Prostate gland (tissue), 2 donors: ENCODE measurements at regions not wholly inside any gene's neighbourhood (a gene's known extent, or its start where the extent isn't known, plus 50 kb on each side); places are given as distances from the start of the nearest gene placed in this dataset.

Experiments
- DNase-seq: peaks from one replicate; pipeline ENCODE4 v3.0.0-alpha.2; 2019; ENCODE audit warnings: low spot score
- H3K27ac ChIP-seq, 2 donors: fragments of 200-600 bp; sonication (generic); 2 replicates each; pipeline ENCODE4 v1.5.1; 2017 to 2019
- H3K27me3 ChIP-seq: fragments of 200-600 bp; sonication (generic); replicated peaks from 2 replicates; pipeline ENCODE4 v1.5.1; 2019; ENCODE audit not compliant: insufficient read depth
- H3K36me3 ChIP-seq, 2 donors: fragments of 200-600 bp; sonication (generic); 1 replicate in 1 of 2; 2 replicates in 1 of 2; pipeline versions ENCODE4 v1.5.1 to v1.8.1; 2017 to 2019
- H3K4me1 ChIP-seq: fragments of 200-600 bp; sonication (generic); replicated peaks from 2 replicates; pipeline ENCODE4 v1.5.1; 2019
- H3K4me3 ChIP-seq, 2 donors: fragments of 200-600 bp; sonication (generic); 2 replicates each; pipeline ENCODE4 v1.5.1; 2017 to 2019
- H3K9me3 ChIP-seq: fragments of 200-600 bp; sonication (generic); 2 replicates; pipeline ENCODE4 v1.5.1; 2017
- POLR2A ChIP-seq: fragments of 450-650 bp; IDR thresholded peaks from one replicate; pipeline ENCODE4 v1.6.1; 2016; ENCODE audit warnings: antibody characterized with exemption, mild to moderate bottlenecking
- POLR2AphosphoS5 ChIP-seq: sonication (generic); formaldehyde crosslinking; IDR thresholded peaks from one replicate; pipeline ENCODE4 v1.6.1; 2017; ENCODE audit warnings: antibody characterized with exemption
- WGBS: methylation state at CpG from one replicate; pipeline ENCODE4 v1.1.5; 2018; 5-methylcytosine and 5-hydroxymethylcytosine counted together
- intact Hi-C: fragments of 100-400 bp; cut with DNase I; formaldehyde crosslinking; loops from one replicate; pipeline ENCODE4 v1.14.2; 2022
- TF ChIP-seq, protein P1 (sequence below), 4 experiments: fragments of 200-600 bp in 2 of 4; fragments of 450-650 bp in 2 of 4; sonication (generic) in 2 of 4; IDR thresholded peaks; 1 replicate in 3 of 4; 2 replicates in 1 of 4; pipeline ENCODE4 v1.5.1; 2016 to 2019; ENCODE audit warnings: antibody characterized with exemption in 4 of 4, mild to moderate bottlenecking in 2 of 4, moderate library complexity in 2 of 4

DNA sequence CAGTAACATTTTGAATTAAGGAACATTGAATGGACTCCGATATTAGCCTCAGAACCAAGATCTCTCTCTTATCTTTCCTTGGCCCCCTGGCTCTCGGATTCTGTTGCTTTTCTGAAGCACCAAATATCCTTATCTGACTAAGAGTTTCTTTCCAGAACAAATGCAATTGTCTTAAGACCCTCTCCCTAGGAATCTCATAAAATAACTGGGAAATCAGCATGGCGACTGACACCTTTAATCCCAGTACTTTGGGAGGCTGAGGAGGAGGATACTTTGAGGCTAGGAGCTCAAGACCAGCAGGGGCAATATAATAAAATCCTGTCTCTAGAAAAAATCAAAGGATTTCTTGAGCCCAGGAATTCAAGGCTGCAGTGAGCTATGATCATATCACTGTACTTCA is 984.5 kb downstream of the HACE1 start:
- H3K27me3 ChIP-seq: no peaks in the 10 kb centered on the region
- WGBS: 78% methylated on average over 3 of the region's 3 CpGs
- intact Hi-C loops: no loop called here
- no peak for DNase-seq
- no peaks in the 10 kb centered on the region for H3K9me3 ChIP-seq
- no peak overlapping the region for H3K27ac ChIP-seq
- no peak overlapping the region for H3K4me3 ChIP-seq
- H3K4me1 ChIP-seq: no peaks in the 10 kb centered on the region
- TF ChIP-seq, protein P1, sequence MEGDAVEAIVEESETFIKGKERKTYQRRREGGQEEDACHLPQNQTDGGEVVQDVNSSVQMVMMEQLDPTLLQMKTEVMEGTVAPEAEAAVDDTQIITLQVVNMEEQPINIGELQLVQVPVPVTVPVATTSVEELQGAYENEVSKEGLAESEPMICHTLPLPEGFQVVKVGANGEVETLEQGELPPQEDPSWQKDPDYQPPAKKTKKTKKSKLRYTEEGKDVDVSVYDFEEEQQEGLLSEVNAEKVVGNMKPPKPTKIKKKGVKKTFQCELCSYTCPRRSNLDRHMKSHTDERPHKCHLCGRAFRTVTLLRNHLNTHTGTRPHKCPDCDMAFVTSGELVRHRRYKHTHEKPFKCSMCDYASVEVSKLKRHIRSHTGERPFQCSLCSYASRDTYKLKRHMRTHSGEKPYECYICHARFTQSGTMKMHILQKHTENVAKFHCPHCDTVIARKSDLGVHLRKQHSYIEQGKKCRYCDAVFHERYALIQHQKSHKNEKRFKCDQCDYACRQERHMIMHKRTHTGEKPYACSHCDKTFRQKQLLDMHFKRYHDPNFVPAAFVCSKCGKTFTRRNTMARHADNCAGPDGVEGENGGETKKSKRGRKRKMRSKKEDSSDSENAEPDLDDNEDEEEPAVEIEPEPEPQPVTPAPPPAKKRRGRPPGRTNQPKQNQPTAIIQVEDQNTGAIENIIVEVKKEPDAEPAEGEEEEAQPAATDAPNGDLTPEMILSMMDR (IDR thresholded peaks at IDR 0.05): no peak
- TF ChIP-seq POLR2AphosphoS5: no peak
- TF ChIP-seq POLR2A: no peak
- no peaks in the 10 kb centered on the region for H3K36me3 ChIP-seq

DNA sequence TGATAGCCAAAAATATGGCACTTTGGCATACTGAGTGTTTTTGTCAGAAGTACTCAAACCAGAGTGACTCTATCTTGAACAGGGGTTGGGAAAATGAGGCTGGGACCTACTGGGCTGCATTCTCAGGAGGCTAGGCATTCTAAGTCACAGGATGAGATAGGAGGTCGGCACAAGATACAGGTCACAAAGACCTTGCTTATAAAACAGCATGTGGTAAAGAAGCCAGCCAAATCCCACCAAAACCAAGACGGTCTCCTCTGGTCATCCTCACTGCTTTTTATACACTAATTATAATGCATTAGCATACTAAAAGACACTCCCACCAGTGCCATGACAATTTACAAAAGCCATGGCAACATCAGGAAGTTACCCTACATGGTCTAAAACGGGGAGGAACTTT is 985.1 kb downstream of the HACE1 start:
- WGBS: 74% methylated on average over 3 of the region's 3 CpGs
- Histone ChIP-seq H3K4me1 (no peaks in the 10 kb centered on the region), H3K27me3 (no peaks in the 10 kb centered on the region), H3K27ac (no peak overlapping the region), H3K4me3 (no peak overlapping the region), H3K36me3 (no peaks in the 10 kb centered on the region), H3K9me3 (no peaks in the 10 kb centered on the region)
- TF ChIP-seq, protein P1 (IDR thresholded peaks at IDR 0.05): no peak
- TF ChIP-seq POLR2AphosphoS5 (no peak), POLR2A (no peak)
- intact Hi-C loops: no loop called here
- no peak for DNase-seq

DNA sequence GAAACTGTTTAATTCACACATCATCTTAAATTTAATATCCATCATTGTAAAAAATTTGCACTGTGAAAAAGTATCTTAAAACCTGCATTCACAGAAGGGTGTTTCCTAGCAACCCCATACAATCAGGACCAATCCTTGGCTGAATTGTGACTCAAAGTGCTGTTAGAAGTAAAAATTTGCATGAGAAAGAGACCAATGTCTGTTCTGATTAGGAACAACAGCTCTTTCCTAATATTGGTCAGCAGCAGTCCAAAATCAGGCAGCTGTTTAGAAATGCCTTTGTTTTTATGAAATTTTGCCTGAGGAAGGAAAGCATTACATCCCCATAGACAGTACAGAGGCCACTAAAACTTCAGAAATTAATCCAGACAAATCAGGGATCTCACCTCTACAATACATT is 987.0 kb downstream of the HACE1 start:
- H3K4me3 ChIP-seq: no peak overlapping the region
- H3K9me3 ChIP-seq: no peaks in the 10 kb centered on the region
- H3K27me3 ChIP-seq: no peaks in the 10 kb centered on the region
- H3K36me3 ChIP-seq: no peaks in the 10 kb centered on the region
- no peak for DNase-seq
- TF ChIP-seq, protein P1 (IDR thresholded peaks at IDR 0.05): no peak
- no peaks in the 10 kb centered on the region for H3K4me1 ChIP-seq
- intact Hi-C loops: no loop called here
- no peak overlapping the region for H3K27ac ChIP-seq

DNA sequence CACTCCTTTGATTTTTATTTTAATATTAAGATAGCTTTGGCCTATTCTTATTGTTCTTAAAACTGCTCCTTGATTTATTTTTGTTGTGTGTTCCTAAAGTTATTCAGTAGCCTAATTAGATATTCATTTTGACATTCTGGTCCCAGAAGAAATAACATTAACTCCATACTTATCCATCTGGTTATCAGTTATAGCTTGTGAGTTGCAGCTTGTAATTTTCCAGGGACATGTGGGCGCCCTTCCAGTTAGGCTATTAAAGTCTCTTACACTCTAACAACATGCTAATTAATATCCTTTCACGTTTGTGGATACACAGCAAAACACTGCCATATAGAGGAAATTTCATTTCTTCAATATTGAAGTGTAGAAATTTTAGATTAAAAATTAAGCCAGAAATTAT is 987.5 kb downstream of the HACE1 start:
- DNase-seq: no peak
- intact Hi-C loops: no loop called here
- 48% methylated on average over 2 of the region's 2 CpGs for WGBS

DNA sequence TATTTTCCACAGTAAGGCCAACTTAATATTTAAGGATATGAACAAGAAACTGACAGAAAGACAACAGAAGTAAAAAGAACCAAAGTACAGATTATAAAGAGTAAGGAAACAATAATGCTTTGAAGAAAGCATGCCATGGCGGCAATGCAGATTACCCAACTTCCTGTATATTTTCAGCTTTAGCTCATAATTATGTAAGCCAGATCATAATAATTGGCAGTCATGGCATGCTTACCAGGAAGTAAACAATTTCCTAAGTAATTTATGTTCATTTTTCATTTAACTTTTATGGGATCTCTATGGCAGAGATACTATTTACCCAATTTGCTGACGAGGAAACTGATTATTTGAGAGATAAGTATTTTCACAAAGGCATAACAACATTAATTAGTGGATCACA is 988.7 kb downstream of the HACE1 start:
- intact Hi-C loops: no loop called here
- WGBS: 34% methylated on average over 2 of the region's 2 CpGs
- no peak overlapping the region for H3K27ac ChIP-seq
- no peaks in the 10 kb centered on the region for H3K9me3 ChIP-seq
- DNase-seq: no peak
- no peaks in the 10 kb centered on the region for H3K27me3 ChIP-seq
- no peaks in the 10 kb centered on the region for H3K36me3 ChIP-seq
- no peaks in the 10 kb centered on the region for H3K4me1 ChIP-seq
- no peak for TF ChIP-seq POLR2AphosphoS5
- no peak for TF ChIP-seq POLR2A
- TF ChIP-seq, protein P1 (IDR thresholded peaks at IDR 0.05): no peak
- no peak overlapping the region for H3K4me3 ChIP-seq

More for the DNA sequence above, 987.5 kb downstream of the HACE1 start:
- Histone ChIP-seq H3K27me3 (no peaks in the 10 kb centered on the region), H3K4me3 (no peak overlapping the region), H3K4me1 (no peaks in the 10 kb centered on the region), H3K36me3 (no peaks in the 10 kb centered on the region), H3K9me3 (no peaks in the 10 kb centered on the region), H3K27ac (no peak overlapping the region)
- TF ChIP-seq, protein P1 (IDR thresholded peaks at IDR 0.05): no peak
